ELF-1 (cell line): ENCODE measurements at regions not wholly inside any gene's neighbourhood (a gene's known extent, or its start where the extent isn't known, plus 50 kb on each side); places are given as distances from the start of the nearest gene placed in this dataset.
A peak's percentile ranks its signal among the peaks of the same experiment; 100 is the strongest.

ENCODE experiments used
- DNase-seq: peaks from one replicate; pipeline ENCODE4 v3.0.0-alpha.2; 2016; ENCODE audit warnings: low read depth, low spot score

DNA sequence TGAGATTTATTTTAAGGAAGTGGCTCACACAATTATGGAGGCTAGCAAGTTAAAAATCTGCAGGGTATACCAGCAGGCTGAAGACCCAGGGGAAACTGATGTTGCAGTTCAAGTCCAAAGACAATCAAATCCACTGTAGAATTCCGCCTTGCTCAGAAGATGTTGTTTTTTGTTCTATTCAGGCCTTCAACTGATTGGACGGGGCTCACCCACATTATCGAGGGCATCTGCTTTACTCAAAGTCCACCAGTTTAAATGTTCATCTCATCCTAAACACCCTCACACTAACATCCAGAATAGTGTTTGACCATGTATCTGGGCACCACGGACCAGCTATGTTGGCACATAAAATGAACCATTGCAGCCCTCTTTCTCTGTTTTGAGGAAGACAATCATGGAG lies 211.2 kb upstream of the GPR26 start:
- no peak for DNase-seq

GRCh38 chr10:123455861-123456260 lies 210.3 kb upstream of the GPR26 start:
- no peak for DNase-seq

- no peak for DNase-seq
Observed at GRCh38 chr10:123458933-123459332, 207.2 kb upstream of the GPR26 start.

DNA sequence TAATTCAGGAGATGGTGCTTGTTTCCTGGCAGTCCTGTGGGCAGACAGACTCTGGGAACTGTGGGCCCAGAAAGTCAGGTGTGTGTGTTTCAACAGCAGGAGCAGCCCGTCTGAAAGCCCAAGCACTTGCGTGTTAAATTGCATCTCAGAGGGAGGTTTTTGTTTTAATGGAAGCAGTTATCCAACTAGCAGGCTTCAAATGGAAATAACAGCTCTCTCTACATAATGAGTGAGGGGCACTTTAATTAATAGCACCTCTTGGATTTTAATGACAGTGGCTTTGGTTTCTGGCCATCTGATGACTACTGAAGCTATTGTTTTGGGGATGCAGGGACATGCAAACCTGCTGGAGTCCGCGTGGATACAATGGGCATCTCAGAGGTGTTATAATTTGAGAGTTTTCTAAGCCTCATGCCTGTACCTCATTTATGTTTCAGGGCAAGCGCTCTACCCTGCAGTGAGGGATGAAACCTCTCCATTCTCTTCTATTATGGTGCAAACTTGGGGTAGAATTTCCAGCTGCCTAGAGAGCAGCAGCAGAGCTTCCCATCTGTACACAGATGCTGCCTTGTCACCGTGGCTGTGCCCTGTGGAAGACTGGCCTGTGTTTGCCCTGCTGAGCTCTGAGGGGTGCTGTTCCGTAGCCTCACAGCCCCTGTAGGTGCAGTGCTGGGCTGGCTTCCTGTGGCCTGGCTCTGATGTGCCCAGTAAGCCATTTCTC lies 206.6 kb upstream of the GPR26 start:
- peak; percentile 8 for DNase-seq

- no peak for DNase-seq
Observed at GRCh38 chr10:123462246-123462645, 203.9 kb upstream of the GPR26 start.

DNA sequence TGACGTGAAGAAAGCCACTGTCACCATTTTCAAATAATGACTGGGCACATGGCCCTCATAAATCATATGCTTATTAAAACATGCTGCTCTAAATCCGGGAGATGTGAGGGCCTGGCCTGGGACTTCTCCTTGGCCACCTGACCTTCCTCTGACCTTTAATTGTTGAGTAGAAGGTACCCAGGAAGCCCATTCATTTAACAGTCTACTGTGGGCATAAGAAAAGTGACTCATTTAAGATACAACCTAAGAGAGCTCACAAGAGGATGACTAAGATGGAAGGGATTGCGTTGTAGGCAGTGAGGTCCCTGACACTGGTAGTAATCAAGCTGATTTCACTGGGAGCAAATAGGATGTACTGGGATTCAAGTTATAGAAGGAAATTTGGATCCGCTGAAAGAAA lies 203.4 kb upstream of the GPR26 start:
- no peak for DNase-seq

- DNase-seq = no peak
Observed at GRCh38 chr10:123463181-123463580, 203.0 kb upstream of the GPR26 start.

GRCh38 chr10:123463698-123464097 lies 202.5 kb upstream of the GPR26 start:
- DNase-seq = no peak

DNA sequence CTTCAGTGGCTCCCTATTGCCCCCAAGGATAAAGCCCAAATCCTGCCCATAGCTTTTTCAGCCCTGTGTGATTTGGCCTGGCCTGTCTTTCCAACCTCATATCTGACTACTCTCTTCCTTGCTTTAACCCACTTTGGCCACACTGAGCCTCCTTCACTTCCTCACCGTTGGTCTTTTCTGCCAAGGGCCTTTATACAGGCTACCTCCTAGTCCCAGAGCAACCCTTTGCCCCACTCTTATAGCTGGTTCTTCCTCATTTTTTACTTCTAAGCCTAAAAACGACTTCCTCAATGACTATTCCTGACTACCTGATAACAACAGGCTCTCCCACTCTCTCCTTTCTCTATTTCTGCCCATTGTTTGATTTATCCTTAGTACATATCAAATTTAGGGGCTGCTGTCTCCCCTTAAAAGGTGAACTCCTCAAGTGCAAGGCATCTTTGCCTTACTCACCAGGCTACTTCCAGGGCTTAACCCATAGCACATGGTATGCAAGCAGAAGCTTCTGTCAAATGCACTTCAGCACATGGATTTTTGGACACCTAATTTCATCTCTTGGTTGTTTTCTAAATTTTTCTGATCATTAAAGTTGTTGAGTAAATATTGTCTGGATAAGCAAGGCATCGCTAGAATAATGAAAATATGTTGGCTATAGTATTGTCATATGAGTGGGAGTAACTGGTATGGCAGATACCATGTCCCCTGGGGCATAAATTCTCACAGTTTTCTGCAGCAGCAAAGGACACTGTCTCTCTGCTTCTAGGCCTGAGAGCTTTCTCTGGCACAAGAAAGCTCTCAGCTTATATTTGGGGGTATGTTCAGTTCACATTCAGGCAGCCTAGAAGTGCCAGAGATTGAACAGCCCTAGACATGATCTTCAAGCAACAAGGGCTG lies 201.5 kb upstream of the GPR26 start:
- no peak for DNase-seq

DNA sequence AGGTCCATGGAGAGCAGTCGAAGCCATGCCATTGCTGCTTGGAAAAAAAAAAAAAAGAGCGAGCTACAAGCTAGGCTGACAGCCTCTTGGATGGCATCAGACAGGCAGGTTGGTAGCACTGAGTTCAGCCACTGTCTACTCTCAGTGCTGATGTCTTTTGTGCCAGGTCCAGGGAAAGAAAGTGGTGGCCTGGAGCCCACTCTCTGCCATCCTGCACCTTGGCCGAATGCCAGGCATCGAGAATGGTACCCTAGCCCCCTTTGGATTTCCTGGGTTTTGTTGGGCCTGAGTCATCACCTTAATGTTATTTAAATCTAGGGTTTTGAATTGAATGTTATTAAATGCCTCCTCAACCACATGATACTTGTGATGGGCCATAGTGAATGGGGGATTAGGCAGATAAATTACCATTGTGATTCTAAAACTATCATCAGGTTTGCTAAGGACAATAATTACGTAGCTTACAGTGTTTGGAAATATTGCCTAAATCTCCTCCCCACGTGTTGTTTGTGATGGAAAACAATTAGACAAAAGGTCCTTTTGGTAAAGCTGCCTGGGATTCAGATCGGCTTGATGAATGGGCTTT lies 195.7 kb upstream of the GPR26 start:
- DNase-seq = no peak

GRCh38 chr10:123471811-123472210 lies 194.3 kb upstream of the GPR26 start:
- DNase-seq = no peak

DNA sequence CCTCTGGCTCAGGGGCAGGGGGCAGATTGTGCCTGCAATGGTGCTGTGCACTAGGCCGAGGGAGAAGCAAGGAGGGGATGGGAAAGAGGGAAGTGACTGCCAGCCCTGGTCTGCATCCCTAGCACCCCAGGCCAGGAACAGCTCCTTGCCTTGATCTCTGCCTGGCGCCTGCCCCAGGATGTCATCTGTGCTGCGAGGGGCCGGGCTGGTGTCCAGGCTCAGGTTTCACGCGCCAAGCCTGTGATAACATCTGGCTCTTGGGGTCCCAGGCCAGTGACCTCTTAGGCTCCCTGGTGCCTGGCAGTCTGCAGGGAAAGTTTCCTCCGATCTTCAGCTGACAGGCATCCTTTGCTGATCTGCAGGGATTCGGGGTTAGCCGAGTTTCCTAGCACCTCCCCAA lies 193.5 kb upstream of the GPR26 start:
- peak; percentile 93 for DNase-seq

GRCh38 chr10:123474700-123475099 lies 191.5 kb upstream of the GPR26 start:
- no peak for DNase-seq

DNA sequence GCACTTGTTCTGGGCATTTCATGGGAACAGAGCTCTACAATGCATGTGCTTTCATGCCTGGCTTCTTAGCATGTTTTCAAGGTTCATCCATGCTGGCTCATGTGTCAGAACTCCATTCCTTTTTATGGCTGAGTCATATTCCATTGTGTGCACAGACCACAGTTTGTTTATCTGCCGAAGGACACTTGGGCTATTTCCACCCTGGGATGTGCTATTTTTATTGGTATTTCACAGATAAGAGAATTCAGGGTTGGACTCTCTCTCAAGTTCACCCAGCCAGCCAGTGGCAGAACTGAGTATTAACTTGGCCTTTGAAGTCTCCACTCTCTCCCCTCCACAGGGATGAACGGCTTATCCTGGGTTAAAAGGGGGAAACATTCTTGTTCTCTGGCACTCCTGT lies 190.7 kb upstream of the GPR26 start:
- DNase-seq = no peak

DNA sequence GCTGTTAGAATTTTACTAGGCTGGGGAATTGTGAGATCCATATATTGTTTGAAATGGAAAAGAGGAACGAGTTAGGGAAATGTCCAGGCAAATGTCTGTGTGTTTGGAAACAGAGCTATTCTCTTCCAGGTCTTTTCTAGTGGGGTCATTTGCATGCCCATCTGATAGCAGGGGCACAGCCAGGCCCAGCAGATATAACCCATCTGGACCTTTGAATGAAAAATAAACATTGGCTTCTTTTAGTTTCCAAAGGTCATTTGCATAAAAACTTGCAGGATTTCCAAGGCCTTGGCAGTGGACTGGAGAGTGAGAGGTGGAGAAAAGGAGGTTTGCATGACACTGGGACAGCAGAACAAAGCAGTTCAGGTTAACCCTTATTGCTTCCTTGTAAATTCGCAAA lies 188.0 kb upstream of the GPR26 start:
- no peak for DNase-seq

DNA sequence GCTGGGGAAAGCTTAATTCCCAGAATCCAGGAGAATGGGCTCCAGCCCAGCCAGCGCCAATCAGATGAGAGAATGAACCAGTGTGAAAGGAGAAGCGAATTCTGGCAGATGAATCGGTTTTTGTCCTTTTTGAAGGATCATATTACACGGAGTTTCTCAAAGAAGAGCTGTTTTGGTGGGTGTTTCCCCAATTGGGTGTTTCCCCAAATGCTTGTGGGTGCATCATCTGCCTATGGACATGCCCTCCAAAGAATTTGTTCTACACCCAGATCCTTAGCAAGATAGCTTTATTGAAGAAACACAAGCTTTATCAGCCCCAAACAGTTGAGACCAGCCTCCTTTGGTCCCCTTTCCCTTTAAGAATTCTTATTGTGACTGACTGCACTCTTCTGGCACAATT lies 186.5 kb upstream of the GPR26 start:
- no peak for DNase-seq

GRCh38 chr10:123480344-123480743 lies 185.8 kb upstream of the GPR26 start:
- no peak for DNase-seq

DNA sequence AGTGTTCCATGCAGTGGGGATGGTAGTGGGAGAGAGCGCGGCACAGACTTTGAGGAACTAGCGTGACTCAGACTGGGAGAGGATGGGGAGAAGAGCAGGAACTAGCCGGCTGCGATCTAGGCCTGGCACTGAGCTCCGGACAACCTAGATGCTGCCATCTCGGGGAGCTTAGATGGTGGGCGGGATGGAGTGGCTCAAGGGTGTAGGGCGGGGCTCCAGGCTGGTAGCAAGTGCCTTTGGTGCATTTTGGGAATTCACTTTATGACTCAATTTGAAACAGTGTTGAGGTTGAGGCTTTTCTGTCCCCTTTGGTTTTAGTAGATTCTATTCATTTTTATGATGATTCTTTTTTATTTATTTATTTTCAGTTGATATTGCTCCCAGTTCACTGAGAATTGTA lies 185.3 kb upstream of the GPR26 start:
- DNase-seq = no peak

- DNase-seq = no peak
Observed at GRCh38 chr10:123484722-123485121, 181.4 kb upstream of the GPR26 start.

DNA sequence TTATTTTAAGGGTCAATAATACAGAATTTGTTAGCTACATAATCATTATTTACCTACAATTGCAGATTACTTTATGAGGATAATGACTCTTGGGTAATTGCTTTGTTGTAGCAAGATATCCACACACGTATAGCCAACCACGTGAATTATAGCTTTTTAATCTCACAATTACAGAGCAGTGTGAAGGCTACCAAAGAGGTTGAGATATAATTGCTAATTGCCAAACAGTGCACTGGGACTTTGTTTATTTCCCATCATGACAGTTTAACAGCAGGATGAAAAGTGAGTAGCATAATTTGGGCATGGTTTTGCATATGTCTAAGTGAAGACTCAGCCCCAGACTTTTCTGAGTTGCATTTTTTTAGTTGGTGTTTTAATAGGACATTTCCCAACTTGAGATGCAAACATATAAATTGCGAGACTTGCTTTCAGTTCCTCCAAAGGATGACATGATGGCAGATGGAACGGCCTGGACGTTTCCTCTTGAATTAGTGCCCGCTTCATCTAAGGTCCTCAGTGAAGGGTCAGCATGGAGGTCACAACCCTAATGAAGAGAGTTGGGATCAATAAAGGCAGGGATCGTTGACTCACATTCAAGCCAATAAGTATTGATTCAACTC lies 180.7 kb upstream of the GPR26 start:
- no peak for DNase-seq

DNA sequence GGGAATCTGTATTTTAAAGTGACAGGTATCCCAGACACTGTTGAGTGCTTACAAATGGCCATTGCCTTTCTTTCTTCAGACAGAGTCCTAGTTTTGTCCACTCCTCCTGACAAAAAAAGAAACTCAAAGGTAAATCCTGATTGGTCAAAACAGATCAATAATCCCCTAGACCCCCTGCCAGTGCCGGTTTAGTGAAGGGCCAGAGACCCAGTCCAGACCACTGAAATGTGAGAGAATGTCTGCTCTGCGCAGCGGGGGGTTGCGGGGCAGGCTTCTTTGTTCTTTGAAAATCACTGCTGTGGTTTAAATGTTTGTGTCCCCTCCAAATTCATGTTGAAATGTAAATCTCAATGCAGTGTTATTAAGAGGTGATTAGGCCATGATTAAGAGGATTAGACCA lies 177.7 kb upstream of the GPR26 start:
- peak; percentile 71 for DNase-seq

- no peak for DNase-seq
Observed at GRCh38 chr10:123491364-123491763, 174.8 kb upstream of the GPR26 start.
